ENCODE measurements at regions not wholly inside any gene's neighbourhood (a gene's known extent, or its start where the extent isn't known, plus 50 kb on each side); places are given as distances from the start of the nearest gene placed in this dataset.
A peak's percentile ranks its signal among the peaks of the same experiment; 100 is the strongest.
"Not testable (repeated sequence)": the region's sequence is repeated elsewhere in the genome, so short reads cannot be mapped to it uniquely, and the experiment has no call there.

DNA sequence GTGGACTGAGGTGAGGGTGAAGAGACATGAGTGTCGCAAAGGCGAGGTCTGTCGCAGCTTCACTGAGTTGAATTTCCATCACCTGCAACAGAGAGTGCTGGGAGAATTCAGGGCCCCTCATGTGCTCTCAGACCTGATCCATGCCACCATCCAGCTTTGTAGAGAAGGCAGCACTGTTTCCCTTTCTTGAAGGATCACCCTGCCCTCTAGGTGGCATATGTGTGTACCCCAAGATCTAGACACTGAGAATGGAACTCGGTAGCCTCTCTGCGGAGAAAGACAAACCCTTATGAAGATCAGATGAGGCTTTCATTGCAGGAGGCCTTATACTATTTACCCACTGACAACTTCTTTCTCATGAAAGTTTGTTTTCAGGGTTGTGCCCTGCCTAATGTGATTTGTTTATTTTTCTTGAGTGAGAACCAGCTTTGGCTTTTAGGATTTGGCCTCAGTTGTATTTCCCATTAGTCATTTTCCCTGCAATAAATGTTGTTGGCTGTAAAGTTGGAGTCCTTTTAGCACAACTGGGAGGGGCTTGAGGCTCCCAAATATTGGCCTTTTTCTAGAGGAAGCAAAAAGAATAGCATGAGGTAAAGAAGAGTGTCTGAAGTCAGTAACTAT lies 811.3 kb downstream of the DHX35 start:
- no peak for DNase-seq (ENCODE audit: low spot score)

DNA sequence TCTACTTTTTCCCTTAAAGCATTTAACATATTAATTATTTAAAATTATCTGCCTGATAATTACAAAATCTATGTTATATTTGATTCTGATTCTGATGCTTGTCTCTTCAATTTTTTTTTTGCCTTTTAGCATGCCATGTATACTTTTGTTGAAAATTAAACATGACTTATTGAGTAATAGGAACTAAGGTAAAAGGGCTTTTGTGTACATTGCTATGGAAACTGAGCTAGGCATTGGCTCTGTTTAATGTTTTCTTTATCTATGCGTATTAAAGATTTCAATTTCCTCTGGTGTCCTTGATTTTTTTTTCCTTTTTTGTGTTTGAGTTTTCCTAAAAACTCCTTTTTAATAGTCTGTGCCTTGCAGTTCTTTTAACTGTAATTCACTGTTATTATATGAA lies 805.2 kb downstream of the DHX35 start:
- no peak for DNase-seq (ENCODE audit: low spot score)

DNA sequence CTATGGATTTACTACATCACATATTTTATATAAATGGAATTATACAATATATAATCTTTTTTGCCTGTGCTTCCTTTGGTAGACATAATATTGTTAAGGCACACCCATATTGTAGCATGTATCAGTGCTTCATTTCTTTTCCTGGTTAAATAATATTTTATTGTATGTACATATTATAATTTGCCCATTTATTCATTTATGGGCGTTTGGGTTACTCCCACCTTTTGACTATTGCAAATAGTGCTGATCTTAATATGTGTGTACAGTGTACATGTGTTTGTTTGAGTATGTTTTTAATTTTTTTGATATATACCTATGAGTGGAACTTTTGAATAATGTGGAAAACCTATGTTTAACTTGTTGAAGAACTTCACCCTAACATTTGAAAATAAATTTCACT lies 804.2 kb downstream of the DHX35 start:
- no peak for DNase-seq (ENCODE audit: low spot score)

DNA sequence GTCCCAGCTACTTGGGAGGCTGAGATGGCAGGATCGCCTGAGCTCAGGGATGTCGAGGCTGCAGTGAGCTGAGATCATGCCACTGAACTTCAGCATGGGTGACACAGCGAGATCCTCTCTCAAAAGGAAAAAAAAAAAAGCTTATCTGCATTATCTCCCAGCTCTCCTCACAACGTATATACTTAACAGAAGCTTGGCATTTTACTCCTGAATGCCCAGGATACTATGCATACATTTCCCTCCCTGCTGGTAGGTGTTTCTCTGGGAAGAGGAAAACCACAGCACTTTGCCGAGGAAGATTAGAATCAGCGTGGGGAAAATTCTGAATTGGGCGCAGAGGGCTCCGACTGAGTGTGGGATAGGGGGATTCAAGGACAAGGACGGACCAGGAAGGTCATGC lies 800.6 kb downstream of the DHX35 start:
- no peak for DNase-seq (ENCODE audit: low spot score)

DNA sequence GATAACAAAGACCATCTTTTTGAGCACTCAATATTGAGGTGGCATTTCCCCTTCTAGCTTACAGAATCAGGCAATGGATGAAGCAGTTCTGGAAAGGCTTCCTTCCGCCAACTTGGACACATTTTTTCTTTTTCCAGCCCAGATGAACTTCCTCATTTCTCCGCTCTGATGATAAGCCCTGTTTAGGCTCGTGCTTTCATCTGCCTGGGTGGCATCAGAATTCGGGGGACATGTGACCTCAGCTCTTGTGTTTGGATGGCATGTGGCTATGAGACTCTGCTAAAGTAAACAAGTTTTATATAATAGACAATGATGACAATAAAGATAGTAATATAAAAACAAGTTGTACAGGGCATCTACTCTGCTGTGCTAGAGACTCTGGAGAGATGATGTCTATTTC lies 796.7 kb downstream of the DHX35 start:
- no peak for DNase-seq (ENCODE audit: low spot score)

DNA sequence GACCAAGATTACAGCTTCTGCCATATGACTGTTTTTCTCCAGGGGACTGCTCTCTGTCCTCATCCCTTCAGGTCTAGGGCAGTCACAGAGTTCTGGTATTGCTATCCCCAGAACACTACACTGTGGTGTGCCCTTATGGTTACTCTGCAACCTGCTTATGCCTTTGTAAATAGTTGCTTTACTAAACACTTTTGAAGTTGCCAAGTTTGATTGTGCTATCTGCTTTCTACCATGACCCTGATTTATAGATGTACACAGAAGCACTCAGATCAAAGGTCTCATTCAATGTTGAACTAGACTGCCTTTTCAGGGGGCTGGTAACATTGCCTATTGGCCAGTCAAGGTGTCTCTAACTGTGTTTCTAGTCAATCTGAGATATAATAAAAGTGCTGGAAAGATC lies 794.7 kb downstream of the DHX35 start:
- DNase-seq (ENCODE audit: low spot score): no peak

DNA sequence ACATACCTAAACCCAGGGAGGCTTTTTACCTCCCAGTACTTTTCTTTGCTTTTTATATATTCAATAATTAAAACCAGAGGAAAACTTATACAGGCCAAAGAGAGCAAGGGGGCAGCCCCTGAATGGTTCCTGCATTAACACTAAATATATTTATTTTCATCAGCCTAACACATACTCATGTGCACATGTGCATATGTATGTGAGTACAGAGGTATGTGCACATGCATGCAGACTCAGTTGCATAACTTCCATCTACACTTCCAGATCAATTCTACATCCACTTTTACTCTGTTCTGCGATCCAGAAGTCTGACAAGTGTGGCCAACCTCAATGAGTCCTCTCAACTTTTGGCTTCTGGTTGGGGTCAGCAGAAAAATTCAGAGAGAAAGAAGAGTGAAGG lies 794.2 kb downstream of the DHX35 start:
- no peak for DNase-seq (ENCODE audit: low spot score)

DNA sequence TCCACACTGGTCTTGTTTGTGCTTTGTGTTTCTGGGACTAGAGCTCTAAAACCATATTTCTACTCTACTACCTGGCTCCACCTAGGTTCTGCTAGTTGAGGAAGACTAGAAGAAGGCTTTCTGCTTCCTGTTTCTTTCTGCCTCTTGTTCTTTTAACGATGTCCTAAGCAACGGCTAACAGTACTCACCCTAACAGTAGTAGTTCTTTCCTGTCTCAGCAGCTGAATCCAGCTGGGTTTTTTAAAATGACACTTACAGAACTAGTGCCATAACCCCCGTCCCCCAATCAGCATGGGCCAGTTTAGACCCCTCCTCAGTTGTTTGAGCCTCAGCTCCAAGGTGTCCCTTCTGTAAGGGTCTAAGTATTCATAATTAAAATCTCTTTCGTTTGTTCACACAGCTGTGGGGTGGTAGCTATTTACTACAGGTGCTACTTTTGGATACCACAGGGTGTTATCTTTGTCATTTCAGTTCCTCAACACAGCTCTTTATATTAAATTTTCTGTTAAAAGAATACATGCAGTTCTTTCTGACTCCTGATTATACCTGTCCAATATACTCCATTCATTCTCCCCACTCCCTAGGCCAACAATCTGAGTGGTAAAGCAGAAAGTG lies 790.2 kb downstream of the DHX35 start:
- DNase-seq (ENCODE audit: low spot score): no peak

DNA sequence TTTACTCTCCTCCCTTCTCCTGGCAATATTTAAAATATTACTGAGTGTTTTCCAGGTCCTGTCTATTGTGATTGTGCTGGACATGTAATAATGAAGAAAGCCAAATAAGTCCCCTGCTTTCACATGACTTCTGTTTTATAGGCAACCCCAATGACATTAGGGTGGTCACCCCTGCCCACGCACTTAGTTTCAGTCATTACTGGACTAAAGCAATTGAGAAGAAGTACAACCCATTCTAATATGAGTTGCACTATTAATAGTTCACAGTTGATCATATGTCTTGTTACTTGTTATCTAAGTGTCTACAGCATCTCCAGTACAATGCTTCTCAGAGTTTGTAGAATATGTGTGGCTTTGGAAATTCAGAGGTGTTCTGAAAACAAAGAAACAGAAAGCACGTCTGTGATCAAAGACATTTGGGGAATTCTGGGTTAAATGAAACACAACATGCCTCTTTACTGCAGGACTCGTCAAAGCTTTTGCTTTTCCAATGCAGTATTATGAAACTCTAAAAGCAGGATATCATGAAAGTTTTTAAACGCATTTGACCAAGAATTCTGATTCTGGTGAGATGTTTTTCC lies 789.5 kb downstream of the DHX35 start:
- DNase-seq (ENCODE audit: low spot score): no peak

DNA sequence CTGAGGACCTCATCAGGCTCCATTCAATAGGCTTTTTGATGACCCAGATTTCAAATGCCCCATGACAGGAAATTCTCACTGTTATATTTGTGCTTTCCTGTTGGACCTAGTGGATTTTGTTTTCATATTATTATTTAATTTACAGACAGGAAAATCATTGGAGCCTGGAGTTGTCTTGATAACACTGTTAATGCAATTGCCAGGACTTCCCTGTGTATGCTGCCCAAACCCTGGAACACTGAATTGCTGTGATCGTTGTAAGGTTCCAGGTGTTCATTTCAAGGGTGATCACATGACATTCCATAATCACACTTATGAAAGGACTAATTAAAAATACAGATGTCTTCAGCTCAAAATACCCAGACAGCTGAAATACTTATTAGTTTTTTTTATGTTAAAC lies 783.2 kb downstream of the DHX35 start:
- DNase-seq (ENCODE audit: low spot score): no peak

DNA sequence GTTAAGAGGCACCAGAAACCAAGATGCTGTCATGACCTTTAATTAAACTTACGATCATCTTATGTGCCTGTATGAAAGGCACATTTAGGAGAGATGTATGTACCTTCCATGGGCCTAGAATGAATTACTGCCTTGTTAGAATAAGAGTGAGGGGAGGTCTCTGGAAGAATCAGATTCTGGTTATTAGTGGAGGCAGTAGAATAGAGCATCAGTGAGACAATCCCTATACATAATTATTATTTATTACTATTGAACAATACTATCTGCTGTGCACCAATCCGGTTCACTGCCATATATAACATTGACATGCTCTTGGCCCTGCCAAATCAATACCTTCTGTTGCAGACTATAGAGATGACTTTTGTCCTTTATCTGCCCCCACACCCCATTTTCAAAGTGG lies 776.5 kb downstream of the DHX35 start:
- no peak for DNase-seq (ENCODE audit: low spot score)

DNA sequence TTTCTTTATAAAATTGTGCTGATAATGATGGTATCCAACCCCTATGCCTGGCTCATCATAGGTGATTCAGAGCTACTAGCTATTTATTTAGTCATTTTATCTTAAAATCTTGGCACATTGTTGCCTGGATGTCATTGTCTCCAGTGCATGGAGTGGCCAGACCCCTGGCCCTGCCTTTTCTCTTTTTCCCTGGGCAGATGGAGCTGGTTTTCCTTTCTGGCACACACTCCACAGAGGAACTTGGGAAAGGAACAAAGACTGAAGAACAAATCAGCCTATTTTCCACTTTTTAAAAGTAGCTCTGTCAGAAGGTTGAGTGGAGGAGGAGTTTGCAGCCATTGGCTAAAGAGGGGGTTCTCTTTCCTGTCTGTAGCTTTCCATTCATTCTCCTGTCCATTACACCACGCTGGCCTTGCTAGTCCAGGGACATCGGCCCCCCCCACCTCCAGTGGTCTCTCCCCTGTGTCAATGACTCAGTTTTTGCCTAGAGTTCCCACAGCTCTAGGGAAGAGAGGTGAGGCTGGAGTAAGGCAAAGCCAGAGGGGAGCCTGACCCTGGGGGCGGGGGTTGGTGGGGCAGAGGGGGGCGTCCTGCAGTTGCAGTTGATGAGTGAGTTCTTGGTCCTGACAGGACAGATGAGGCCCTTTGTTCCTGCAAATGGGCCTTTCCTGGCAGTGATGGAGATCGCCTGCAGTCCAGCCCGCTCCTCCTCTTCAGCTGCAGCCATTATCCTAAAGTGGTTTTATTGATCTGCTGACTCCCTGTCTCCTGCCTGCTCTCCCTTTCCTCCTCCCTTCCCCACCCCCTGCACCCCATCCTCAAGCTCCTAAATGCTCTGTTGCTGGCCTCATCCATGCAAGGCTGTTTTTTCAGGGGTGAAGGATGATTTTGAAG lies 774.5 kb downstream of the DHX35 start:
- DNase-seq (ENCODE audit: low spot score): no peak

DNA sequence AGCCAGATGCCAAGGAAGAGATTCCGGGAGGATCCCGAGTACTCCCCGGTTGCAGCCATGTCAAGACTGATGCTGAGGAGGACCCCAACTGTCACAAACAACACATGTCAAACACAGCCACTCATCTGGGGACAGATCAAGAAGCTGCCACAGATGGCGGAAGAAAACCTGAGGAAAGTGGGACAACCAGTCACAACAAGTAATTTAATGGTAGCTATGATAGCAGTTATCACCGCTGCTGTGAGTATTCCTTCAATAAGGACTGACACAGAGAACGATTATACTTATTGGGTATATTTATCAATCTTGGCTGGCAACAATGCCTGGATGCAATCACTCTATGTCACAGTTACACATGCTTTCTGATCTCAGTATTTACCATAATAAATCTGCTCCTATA lies 763.4 kb downstream of the DHX35 start:
- DNase-seq (ENCODE audit: low spot score): not testable (repeated sequence)

DNA sequence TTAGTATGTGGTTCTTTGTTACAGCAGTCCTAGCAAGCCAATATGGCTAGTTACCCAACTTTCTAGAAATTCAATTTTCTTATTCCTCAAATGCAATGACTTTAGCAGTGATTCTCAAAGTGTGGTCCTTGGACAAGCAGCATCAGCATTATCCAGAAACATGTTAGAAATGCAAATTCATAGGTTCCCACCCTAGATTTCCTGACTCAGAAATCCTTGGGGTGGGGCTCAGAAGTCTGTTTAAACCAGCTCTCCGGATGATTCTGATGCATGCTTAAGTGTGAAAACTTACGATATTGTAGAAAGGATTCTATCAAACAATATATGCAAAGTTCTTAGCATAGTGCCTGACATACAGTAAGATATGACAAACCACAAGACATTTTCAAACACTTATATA lies 757.1 kb downstream of the DHX35 start:
- DNase-seq (ENCODE audit: low spot score): no peak

DNA sequence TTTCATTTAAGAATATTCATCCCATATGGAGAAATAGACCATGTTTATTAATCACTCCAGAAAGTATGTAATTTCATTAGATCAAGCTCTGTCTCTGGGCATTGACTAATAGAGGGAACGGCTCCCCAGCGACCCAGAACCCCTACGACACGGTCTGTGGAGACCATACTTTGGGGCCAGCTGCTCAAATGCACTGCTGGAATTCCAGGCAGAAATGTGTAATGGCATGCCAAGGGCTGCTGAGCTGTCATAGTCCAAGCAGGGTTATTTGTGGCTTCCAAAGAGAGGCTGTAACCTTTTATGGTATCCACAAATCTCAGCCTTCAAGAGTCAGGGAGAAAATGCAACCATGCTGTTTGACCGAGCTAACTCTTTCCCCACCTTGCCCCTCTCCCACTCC lies 755.8 kb downstream of the DHX35 start:
- no peak for DNase-seq (ENCODE audit: low spot score)

DNA sequence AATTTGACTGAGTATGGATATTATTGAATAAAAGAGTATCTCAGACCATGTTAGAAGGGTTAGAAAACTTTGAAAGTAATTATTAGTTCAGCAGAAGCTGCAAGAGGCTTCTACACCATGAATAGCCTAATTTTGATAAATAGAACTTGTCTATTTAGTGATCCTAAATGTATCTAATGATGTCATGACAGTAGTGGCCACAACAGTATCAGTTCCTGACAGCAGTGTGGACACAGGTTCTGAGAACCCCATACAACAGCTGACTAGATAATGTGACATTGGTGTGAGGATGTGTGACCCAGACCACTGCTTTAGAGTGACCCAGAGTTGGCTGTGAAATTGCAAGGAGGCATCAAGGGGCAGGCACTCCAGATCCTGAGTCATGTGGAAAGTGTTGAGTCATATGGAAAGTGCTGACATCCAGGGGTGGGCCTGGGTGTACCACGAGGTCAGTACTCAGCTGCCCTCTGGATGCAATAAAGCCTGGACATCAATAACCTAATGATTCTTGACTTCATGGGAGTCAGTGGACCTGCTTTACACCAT lies 754.7 kb downstream of the DHX35 start:
- peak; percentile 14 for DNase-seq (ENCODE audit: low spot score)

DNA sequence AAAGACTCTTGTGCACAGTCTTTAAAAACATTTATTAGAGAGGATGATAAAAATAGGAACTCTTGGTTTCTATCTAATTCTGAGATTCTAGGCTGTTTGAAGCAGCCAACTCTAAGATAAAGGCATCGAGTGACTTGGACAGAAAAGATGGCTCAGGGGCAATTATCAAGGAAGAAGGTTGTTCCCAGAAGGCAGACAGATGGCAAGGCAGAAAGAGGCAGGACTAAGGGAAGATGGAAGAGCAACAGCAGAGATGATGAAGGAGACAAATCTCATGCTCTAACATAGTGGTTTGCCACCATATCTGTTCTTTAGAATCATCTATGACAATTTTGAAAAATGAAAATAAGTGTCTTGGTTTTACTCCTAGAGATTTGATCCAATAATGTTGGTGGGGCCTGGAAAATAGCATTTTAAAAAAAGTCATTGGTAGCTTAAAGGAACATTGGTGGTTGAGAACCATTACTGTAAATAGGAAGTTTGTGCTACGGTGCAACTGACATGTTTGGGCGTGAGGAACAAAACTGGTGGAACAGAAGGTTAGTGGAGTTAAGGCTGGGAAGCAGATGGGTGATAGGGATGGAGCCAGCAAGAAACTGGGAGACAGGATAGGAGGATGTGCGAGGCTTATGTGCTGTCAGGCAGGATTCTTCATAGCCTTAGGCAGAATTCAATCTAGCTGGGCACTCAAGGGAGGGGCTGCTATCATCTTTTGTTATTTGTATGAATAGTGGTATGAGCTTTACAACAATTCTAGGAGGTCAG lies 751.1 kb downstream of the DHX35 start:
- no peak for DNase-seq (ENCODE audit: low spot score)

DNA sequence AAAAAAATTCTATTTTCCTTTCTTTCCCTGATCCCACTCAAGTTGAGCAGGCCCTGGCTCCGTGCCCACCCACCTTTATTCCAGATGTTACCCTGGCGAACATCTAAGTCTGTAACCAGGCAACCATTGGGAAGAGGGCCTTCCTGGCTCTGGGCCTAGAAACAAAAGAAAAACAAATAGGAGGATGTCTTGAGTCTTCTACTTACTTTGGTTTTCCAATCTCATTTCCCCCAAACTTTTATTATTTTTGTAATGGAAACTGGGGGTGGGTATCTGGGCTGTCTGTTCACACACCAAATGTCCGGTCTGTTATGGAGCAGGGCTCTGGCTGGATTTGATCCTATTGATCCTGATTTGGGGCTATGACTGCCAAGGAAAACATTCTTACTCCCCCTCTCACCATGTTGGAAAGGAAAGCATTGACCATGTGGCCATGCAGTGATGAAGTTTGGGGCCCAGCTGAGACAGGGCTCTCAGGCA lies 744.1 kb downstream of the DHX35 start:
- DNase-seq (ENCODE audit: low spot score): no peak

DNA sequence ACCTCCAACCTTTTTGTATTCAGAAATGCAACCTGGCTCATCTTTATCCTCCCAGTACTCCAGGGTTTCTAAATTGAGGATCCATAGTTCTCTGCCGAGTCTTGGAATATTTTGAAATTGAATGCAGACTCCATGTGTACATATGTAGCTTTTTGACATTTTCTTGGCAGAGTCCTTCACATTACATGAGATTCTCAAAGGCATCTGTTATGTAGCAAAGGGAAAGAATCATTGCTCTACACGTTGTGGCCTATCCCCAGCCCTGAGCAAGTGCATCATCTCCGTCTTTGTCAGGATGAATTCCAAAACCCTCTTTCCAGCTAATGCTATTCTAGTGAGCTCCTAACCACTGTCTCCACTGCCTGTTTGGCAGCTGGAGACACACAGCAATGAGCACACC lies 742.9 kb downstream of the DHX35 start:
- no peak for DNase-seq (ENCODE audit: low spot score)

DNA sequence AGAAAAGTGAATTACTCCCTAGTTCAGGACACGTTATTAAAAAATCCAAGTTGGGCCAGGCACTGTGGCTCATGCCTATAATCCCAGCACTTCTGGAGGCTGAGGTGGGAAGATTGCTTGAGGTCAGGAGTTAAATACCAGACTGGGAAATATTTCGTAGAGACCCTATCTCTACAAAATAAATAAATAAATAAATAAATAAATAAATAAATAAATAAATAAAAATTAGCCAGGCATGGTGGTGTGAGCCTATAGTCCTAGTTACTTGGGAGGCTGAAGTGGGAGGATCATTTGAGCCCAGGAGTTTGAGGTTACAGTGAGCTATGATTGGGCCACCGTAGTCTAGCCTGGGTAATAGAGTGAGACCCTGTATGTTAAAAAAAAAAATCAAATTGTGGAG lies 741.2 kb downstream of the DHX35 start:
- DNase-seq (ENCODE audit: low spot score): not testable (repeated sequence)

DNA sequence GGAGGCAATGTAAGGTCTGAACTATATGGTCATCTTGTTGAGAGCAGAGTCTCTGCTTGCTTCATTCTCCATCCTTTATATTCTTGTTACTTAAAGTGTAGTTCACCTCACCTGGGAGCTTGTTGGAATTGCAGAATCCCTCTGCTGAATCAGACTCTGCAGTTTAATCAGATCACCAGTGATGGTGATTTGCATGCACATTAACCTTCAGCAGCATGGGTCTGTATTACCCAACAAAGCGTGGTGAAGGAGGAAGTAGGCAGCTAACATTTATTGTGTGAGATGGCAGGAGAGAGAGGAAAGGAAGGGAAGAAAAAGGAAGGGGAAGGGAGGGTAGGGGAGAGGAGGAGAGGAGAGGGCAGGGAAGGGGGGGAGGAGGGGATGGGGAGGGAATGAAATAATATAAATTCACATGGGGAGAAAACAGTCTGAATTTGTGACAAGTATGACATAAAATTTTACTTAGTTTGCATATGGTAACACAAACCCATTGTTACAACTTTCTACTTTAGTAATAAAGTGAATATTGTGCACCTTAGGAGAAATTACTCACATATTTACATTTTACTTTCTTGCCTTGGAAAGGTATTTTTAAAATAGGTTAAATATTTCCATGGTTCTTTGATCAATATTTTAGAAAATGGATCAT lies 740.7 kb downstream of the DHX35 start:
- no peak for DNase-seq (ENCODE audit: low spot score)

Measured in RKO (cell line).